Left renal cortex interstitium (tissue), 4 donors: ENCODE measurements at regions not wholly inside any gene's neighbourhood (a gene's known extent, or its start where the extent isn't known, plus 50 kb on each side); places are given as distances from the start of the nearest gene placed in this dataset.

ENCODE experiments used
- DNase-seq, 4 donors: peaks; one replicate each; pipeline ENCODE4 v3.0.0-alpha.2; 2013; ENCODE audit warnings: low read depth in 4 of 4, low spot score in 2 of 4, missing footprints in 1 of 4

GRCh38 chr9:27864644-27865438 lies 291.6 kb upstream of the C9orf72 start:
- DNase-seq = peak in 1 of 4 donors; percentile 20

GRCh38 chr9:27866741-27867140 lies 293.5 kb upstream of the C9orf72 start:
- no peak for DNase-seq

GRCh38 chr9:27870404-27870803 lies 297.1 kb upstream of the C9orf72 start:
- DNase-seq = no peak

GRCh38 chr9:27880156-27880555 lies 306.9 kb upstream of the C9orf72 start:
- no peak for DNase-seq

GRCh38 chr9:27880635-27881034 lies 307.4 kb upstream of the C9orf72 start:
- DNase-seq = no peak

- no peak for DNase-seq
Observed at GRCh38 chr9:27888661-27889295, 315.5 kb upstream of the C9orf72 start.

- DNase-seq = no peak
Observed at GRCh38 chr9:27924502-27924901, 351.2 kb upstream of the C9orf72 start.

- DNase-seq = no peak
Observed at GRCh38 chr9:27925815-27926214, 352.5 kb upstream of the C9orf72 start.

GRCh38 chr9:27929841-27930240 lies 356.6 kb upstream of the C9orf72 start:
- DNase-seq = no peak

- DNase-seq = peak in 3 of 4 donors; percentile 21 to 28 (median 26)
Observed at GRCh38 chr9:27933210-27934025, 360.1 kb upstream of the C9orf72 start.

GRCh38 chr9:27934471-27934870 lies 361.2 kb upstream of the C9orf72 start:
- DNase-seq = no peak

- DNase-seq = no peak
Observed at GRCh38 chr9:27939186-27939585, 365.9 kb upstream of the C9orf72 start.

GRCh38 chr9:27940535-27940934 lies 367.3 kb upstream of the C9orf72 start:
- no peak for DNase-seq

- no peak for DNase-seq
Observed at GRCh38 chr9:27943501-27943900, 370.2 kb upstream of the C9orf72 start.

- no peak for DNase-seq
Observed at GRCh38 chr9:27945386-27945785, 372.1 kb upstream of the C9orf72 start.

GRCh38 chr9:27950382-27950781 lies 377.1 kb upstream of the C9orf72 start:
- DNase-seq = no peak

- no peak for DNase-seq
Observed at GRCh38 chr9:27954858-27955257, 381.6 kb upstream of the C9orf72 start.

GRCh38 chr9:27963836-27964235 lies 390.6 kb upstream of the C9orf72 start:
- DNase-seq = no peak

GRCh38 chr9:27967210-27967609 lies 393.9 kb upstream of the C9orf72 start:
- no peak for DNase-seq

- DNase-seq = no peak
Observed at GRCh38 chr9:27977931-27978330, 404.6 kb upstream of the C9orf72 start.

- DNase-seq = no peak
Observed at GRCh38 chr9:27985714-27986113, 412.4 kb upstream of the C9orf72 start.
